Gastrocnemius medialis (tissue), 4 donors: ENCODE measurements at regions not wholly inside any gene's neighbourhood (a gene's known extent, or its start where the extent isn't known, plus 50 kb on each side); places are given as distances from the start of the nearest gene placed in this dataset.

Experiments used
- ATAC-seq, 2 donors: fragments of 150-250 bp; one replicate each; pipeline ENCODE4 v1.9.1; 2016
- DNase-seq, 2 donors: peaks; one replicate each; pipeline ENCODE4 v3.0.0-alpha.2; 2019
- H3K27ac ChIP-seq, 4 donors: fragments of 200-600 bp; sonication (generic); 1 replicate in 1 of 4; 2 replicates in 3 of 4; pipeline ENCODE4 v1.5.1; 2016 to 2018; ENCODE audit warnings: mild to moderate bottlenecking in 2 of 4, moderate library complexity in 1 of 4
- H3K27me3 ChIP-seq, 3 donors: fragments of 200-600 bp; sonication (generic) in 2 of 3; 1 replicate in 1 of 3; 2 replicates in 2 of 3; pipeline versions ENCODE4 v1.5.1 to v1.6.0; 2016 to 2019; ENCODE audit warnings: mild to moderate bottlenecking in 1 of 3, moderate library complexity in 1 of 3
- H3K36me3 ChIP-seq, 2 donors: fragments of 200-600 bp; sonication (generic) in 1 of 2; one replicate each; pipeline ENCODE4 v1.5.1; 2017 to 2018
- H3K4me1 ChIP-seq, 2 donors: fragments of 200-600 bp; sonication (generic) in 1 of 2; one replicate each; pipeline ENCODE4 v1.5.1; 2016 to 2017; ENCODE audit warnings: mild to moderate bottlenecking in 2 of 2
- H3K4me3 ChIP-seq, 4 donors: fragments of 200-600 bp; sonication (generic) in 3 of 4; 1 replicate in 1 of 4; 2 replicates in 3 of 4; pipeline ENCODE4 v1.5.1; 2016 to 2019; ENCODE audit warnings: mild to moderate bottlenecking in 2 of 4
- H3K9me3 ChIP-seq, 3 donors: fragments of 200-600 bp; sonication (generic) in 2 of 3; 1 replicate in 1 of 3; 2 replicates in 2 of 3; pipeline ENCODE4 v1.5.1; 2016 to 2019
- POLR2A ChIP-seq, 2 donors: fragments of 450-650 bp; IDR thresholded peaks; one replicate each; pipeline ENCODE4 v1.6.1; 2017; ENCODE audit warnings: antibody characterized with exemption in 2 of 2, mild to moderate bottlenecking in 2 of 2, moderate library complexity in 2 of 2
- in situ Hi-C, 4 donors: fragments of 200-750 bp; cut with MboI; loops; one replicate each; pipeline versions ENCODE4 v1.15.0 to v1.8.0; 2017; ENCODE audit warnings: low sequenced_read_pairs in 4 of 4
- intact Hi-C: fragments of 100-400 bp; cut with DNase I; formaldehyde crosslinking; loops from one replicate; pipeline ENCODE4 v1.15.1; 2023; ENCODE audit warnings: low total_unique reads
- TF ChIP-seq, protein P1 (sequence below), 5 experiments: fragments of 450-650 bp in 3 of 5; fragments of 200-600 bp in 2 of 5; sonication (generic) in 2 of 5; IDR thresholded peaks in 4 of 5; conservative IDR thresholded peaks in 1 of 5; 1 replicate in 4 of 5; 2 replicates in 1 of 5; pipeline ENCODE4 v1.5.1; 2016 to 2019; ENCODE audit warnings: antibody characterized with exemption in 5 of 5, mild to moderate bottlenecking in 3 of 5, moderate library complexity in 3 of 5

DNA sequence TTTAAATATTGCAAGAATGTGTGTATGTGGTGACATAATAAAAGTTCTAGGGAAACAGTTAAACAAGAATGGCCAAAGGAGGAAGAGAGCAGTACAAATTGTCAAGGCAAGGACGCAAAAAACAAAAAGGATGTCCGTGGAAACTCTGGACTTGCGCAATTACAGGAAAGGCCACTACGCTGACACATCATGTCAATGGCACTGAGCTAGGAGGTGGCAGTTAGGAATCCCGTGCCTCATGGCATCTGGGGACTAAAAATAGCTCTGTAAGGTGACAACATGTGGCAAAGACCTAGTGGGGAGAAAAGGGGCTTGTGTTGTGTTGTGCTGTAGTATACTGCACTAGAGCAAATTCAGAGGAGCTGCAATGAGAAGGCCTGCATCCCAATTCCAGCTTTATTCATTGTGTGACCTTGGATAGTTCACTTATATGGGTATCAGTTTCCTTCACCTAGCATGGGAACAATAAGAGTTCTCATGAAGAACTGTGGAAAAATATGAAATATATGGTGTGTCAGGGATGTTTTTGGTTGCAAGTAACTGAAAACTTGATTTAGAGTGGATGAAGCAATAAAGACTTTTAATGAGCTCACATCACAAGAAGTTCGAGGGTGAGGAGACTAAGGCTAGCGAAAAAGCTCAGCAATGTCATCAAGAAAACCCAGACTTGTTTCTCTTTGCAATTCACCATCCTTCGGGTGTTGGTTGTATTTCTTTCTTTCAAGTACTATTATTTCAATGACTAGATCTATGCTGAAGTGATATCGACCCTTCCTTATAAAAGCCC is 124.1 kb upstream of the STC2 start:
- intact Hi-C loops (loop anchor here (1.0 to 10.0 kb wide), 6 partner anchors 125 to 588 kb away; no protein-coding TSS in a partner anchor), in situ Hi-C loops (loop anchor here in 1 of 4 donors (25.0 kb wide), 1 partner anchor 310 kb away; no protein-coding TSS in a partner anchor)
- H3K27me3 ChIP-seq, result no peaks in the 10 kb centered on the region
- DNase-seq, result peak; percentile 81 to 85
- H3K9me3 ChIP-seq, result no peaks in the 10 kb centered on the region
- TF ChIP-seq, protein P1, sequence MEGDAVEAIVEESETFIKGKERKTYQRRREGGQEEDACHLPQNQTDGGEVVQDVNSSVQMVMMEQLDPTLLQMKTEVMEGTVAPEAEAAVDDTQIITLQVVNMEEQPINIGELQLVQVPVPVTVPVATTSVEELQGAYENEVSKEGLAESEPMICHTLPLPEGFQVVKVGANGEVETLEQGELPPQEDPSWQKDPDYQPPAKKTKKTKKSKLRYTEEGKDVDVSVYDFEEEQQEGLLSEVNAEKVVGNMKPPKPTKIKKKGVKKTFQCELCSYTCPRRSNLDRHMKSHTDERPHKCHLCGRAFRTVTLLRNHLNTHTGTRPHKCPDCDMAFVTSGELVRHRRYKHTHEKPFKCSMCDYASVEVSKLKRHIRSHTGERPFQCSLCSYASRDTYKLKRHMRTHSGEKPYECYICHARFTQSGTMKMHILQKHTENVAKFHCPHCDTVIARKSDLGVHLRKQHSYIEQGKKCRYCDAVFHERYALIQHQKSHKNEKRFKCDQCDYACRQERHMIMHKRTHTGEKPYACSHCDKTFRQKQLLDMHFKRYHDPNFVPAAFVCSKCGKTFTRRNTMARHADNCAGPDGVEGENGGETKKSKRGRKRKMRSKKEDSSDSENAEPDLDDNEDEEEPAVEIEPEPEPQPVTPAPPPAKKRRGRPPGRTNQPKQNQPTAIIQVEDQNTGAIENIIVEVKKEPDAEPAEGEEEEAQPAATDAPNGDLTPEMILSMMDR (IDR thresholded peaks at IDR 0.05 in 4 of 5, conservative IDR thresholded peaks at IDR 0.05 in 1 of 5), result no peak
- peak in 1 of 2 donors; percentile 34 for TF ChIP-seq POLR2A (IDR thresholded peaks at IDR 0.05)
- peak overlapping the region; percentile 88 to 94 (median 90) for H3K27ac ChIP-seq
- H3K36me3 ChIP-seq, result no peaks in the 10 kb centered on the region
- H3K4me3 ChIP-seq, result no peak overlapping the region
- peak; percentile 57 to 61 for ATAC-seq
- H3K4me1 ChIP-seq, result peaks cover 43 to 58% of the 10 kb centered on the region in 2 donors

DNA sequence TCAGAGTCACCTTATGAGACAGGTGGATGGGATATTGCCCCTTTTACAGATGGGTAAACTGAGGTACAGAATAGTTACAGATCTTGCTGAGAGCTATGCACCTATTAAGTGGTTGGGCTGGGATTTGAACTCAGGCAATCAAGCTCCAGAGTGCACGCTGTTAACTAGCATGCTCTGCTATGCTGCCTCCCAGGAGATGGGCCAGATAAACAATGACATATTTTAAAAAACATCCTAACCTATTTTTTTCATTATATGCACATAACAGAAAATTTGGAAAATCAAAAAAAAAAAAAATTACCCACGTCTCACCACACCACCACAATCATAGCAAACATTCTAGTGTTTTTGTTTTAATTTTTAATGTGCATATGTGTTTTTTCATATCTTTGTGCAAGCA is 123.4 kb upstream of the STC2 start:
- Histone ChIP-seq H3K27me3 (no peaks in the 10 kb centered on the region), H3K4me1 (peaks cover 37 to 51% of the 10 kb centered on the region in 2 donors), H3K9me3 (no peaks in the 10 kb centered on the region), H3K4me3 (no peak overlapping the region), H3K36me3 (no peaks in the 10 kb centered on the region), H3K27ac (peak overlapping the region; percentile 88 to 94 (median 90))
- ATAC-seq, result no peak
- in situ Hi-C loops (loop anchor here in 1 of 4 donors (25.0 kb wide), 1 partner anchor 311 kb away; no protein-coding TSS in a partner anchor), intact Hi-C loops (loop anchor here (1.0 to 10.0 kb wide), 7 partner anchors 124 to 587 kb away; partner anchors contain the start of gene BOD1)
- TF ChIP-seq POLR2A (IDR thresholded peaks at IDR 0.05), result no peak
- TF ChIP-seq, protein P1 (IDR thresholded peaks at IDR 0.05 in 4 of 5, conservative IDR thresholded peaks at IDR 0.05 in 1 of 5), result no peak
- DNase-seq, result no peak

DNA sequence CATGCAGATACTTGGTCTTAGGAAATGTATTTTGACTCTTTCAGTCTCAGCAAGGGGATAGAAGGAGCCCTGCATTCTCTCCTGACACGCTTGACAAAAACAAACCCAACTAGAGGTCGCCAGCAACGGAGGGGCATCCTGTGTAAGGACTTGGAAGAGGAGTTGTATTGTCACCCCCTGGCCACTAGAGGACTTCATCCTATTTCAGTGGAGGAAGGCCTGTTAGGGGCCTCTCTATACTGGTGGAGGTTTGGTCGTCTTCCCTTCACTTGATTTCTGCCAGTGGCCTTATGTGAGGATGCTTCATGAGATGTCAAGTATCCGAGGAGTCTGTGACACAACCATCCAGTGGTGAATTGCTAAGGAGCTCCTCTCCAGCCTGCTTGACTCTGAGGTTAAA is 122.8 kb upstream of the STC2 start:
- Histone ChIP-seq H3K4me3 (no peak overlapping the region), H3K9me3 (no peaks in the 10 kb centered on the region), H3K36me3 (no peaks in the 10 kb centered on the region), H3K4me1 (peaks cover 36 to 45% of the 10 kb centered on the region in 2 donors), H3K27ac (peak overlapping the region; percentile 88 to 94 (median 90)), H3K27me3 (no peaks in the 10 kb centered on the region)
- intact Hi-C loops (loop anchor here (1.0 to 10.0 kb wide), 6 partner anchors 165 to 586 kb away; partner anchors contain the start of gene BOD1), in situ Hi-C loops (loop anchor here in 1 of 4 donors (25.0 kb wide), 1 partner anchor 311 kb away; no protein-coding TSS in a partner anchor)
- TF ChIP-seq POLR2A (IDR thresholded peaks at IDR 0.05), result no peak
- TF ChIP-seq, protein P1 (IDR thresholded peaks at IDR 0.05 in 4 of 5, conservative IDR thresholded peaks at IDR 0.05 in 1 of 5), result peak; percentile 40 to 70 (median 48)
- ATAC-seq, result no peak
- peak in 1 of 2 donors; percentile 41 for DNase-seq

DNA sequence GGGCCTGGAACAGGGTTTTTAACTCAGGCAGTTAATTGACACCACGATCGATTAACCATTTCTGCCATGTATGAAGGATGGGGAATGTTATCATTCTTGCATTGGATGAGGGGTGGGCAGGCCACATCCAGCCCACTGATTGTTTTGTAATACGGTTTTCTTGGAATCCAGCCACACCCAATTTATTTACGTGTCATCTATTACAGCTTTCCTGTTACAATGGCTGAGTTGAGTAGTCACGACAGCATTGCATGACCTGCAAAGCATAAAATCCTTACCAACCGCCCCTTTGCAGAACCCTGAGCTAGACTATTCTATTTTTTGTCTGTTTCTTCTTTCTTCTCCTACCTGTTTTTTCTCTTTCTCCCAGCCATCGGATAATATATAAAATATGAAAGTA is 122.0 kb upstream of the STC2 start:
- Histone ChIP-seq H3K4me1 (peaks cover 30 to 39% of the 10 kb centered on the region in 2 donors), H3K27ac (no peak overlapping the region), H3K27me3 (no peaks in the 10 kb centered on the region), H3K36me3 (no peaks in the 10 kb centered on the region), H3K9me3 (no peaks in the 10 kb centered on the region), H3K4me3 (no peak overlapping the region)
- in situ Hi-C loops (loop anchor here in 1 of 4 donors (25.0 kb wide), 1 partner anchor 312 kb away; no protein-coding TSS in a partner anchor), intact Hi-C loops (loop anchor here (5.0 to 10.0 kb wide), 5 partner anchors 222 to 585 kb away; no protein-coding TSS in a partner anchor)
- ATAC-seq (no peak), DNase-seq (no peak)
- TF ChIP-seq, protein P1 (IDR thresholded peaks at IDR 0.05 in 4 of 5, conservative IDR thresholded peaks at IDR 0.05 in 1 of 5), result no peak
- TF ChIP-seq POLR2A (IDR thresholded peaks at IDR 0.05), result no peak
